ENCODE measurements at regions not wholly inside any gene's neighbourhood (a gene's known extent, or its start where the extent isn't known, plus 50 kb on each side); places are given as distances from the start of the nearest gene placed in this dataset.
"Not testable (repeated sequence)": the region's sequence is repeated elsewhere in the genome, so short reads cannot be mapped to it uniquely, and the experiment has no call there.

GRCh38 chr20:48375804-48376203, 452.0 kb downstream of the PREX1 start:
- POLR2A ChIA-PET, result no interaction called here
- TF ChIP-seq, protein P1, sequence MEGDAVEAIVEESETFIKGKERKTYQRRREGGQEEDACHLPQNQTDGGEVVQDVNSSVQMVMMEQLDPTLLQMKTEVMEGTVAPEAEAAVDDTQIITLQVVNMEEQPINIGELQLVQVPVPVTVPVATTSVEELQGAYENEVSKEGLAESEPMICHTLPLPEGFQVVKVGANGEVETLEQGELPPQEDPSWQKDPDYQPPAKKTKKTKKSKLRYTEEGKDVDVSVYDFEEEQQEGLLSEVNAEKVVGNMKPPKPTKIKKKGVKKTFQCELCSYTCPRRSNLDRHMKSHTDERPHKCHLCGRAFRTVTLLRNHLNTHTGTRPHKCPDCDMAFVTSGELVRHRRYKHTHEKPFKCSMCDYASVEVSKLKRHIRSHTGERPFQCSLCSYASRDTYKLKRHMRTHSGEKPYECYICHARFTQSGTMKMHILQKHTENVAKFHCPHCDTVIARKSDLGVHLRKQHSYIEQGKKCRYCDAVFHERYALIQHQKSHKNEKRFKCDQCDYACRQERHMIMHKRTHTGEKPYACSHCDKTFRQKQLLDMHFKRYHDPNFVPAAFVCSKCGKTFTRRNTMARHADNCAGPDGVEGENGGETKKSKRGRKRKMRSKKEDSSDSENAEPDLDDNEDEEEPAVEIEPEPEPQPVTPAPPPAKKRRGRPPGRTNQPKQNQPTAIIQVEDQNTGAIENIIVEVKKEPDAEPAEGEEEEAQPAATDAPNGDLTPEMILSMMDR (IDR thresholded peaks at IDR 0.05; ENCODE audit: insufficient read depth, low read depth, low read length), result no peak
- Histone ChIP-seq H3K36me3 (ENCODE audit: control insufficient read depth, insufficient read depth, low read length) (no peaks in the 10 kb centered on the region), H3K27me3 (ENCODE audit: control insufficient read depth, insufficient read depth, low read length) (no peaks in the 10 kb centered on the region; the same call in none of the 2 replicates), H3K4me3 (ENCODE audit: low read depth, low read length) (no peak overlapping the region)
- CTCF ChIA-PET, result interaction anchor here (1.1 to 1.4 kb wide), 2 partner anchors 10 to 15 kb away, joined by 4 read pairs; no protein-coding TSS in a partner anchor
- no peak for DNase-seq (ENCODE audit: low read depth)

- ChIA-PET CTCF (no interaction called here), POLR2A (no interaction called here)
- TF ChIP-seq, protein P1 (IDR thresholded peaks at IDR 0.05; ENCODE audit: insufficient read depth, low read depth, low read length), result no peak
- Histone ChIP-seq H3K36me3 (ENCODE audit: control insufficient read depth, insufficient read depth, low read length) (no peaks in the 10 kb centered on the region), H3K27me3 (ENCODE audit: control insufficient read depth, insufficient read depth, low read length) (peaks cover 3% of the 10 kb centered on the region), H3K4me3 (ENCODE audit: low read depth, low read length) (no peak overlapping the region)
- no peak for DNase-seq (ENCODE audit: low read depth)
These were observed 452.7 kb downstream of the PREX1 start for GRCh38 chr20:48374991-48375595.

GRCh38 chr20:48374031-48374907, 453.5 kb downstream of the PREX1 start:
- H3K36me3 ChIP-seq (ENCODE audit: control insufficient read depth, insufficient read depth, low read length); CTCF ChIA-PET; POLR2A ChIA-PET; DNase-seq (ENCODE audit: low read depth); H3K27me3 ChIP-seq (ENCODE audit: control insufficient read depth, insufficient read depth, low read length); H3K4me3 ChIP-seq (ENCODE audit: low read depth, low read length): not testable (repeated sequence)

- ChIA-PET CTCF (no interaction called here), POLR2A (no interaction called here)
- Histone ChIP-seq H3K4me3 (ENCODE audit: low read depth, low read length) (no peak overlapping the region), H3K36me3 (ENCODE audit: control insufficient read depth, insufficient read depth, low read length) (no peaks in the 10 kb centered on the region), H3K27me3 (ENCODE audit: control insufficient read depth, insufficient read depth, low read length) (peaks cover 4% of the 10 kb centered on the region)
- TF ChIP-seq, protein P1 (IDR thresholded peaks at IDR 0.05; ENCODE audit: insufficient read depth, low read depth, low read length), result no peak
- no peak for DNase-seq (ENCODE audit: low read depth)
These were observed 454.3 kb downstream of the PREX1 start for GRCh38 chr20:48373555-48373934.

DNA sequence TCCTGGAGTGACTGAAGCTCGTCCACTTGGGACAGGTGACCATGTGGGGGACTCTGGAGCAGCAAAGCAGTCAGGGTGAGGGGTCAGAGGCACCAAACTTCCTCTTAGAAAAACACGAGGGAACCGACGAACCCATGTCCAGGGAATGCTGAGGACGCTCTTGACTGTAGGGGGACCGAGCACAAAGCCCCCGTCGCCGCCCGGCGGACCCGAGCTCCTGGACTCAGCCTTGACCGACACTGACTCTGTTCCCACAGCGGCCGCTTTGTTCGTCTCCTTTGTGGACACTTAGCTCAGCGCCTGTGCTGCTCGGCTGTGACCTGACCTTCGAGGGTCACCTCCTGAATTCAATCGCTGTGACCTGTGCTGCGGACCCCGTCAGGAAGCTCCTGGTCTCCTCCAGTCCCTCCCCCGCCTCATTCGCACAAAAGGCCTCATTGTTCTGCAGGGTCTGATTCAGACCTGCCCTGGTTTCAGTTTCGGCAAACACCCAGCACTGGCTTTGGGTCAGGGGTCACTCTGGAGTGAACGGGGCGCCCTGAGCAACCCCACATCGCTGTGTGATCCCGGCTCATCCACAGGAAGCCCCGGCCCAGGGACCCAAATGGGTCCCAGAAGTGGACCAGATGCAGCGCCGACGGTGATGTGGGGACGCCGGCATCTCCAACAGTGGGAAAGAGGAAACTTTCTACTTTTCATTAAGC, 454.8 kb downstream of the PREX1 start:
- CTCF ChIA-PET; H3K4me3 ChIP-seq (ENCODE audit: low read depth, low read length); H3K27me3 ChIP-seq (ENCODE audit: control insufficient read depth, insufficient read depth, low read length); H3K36me3 ChIP-seq (ENCODE audit: control insufficient read depth, insufficient read depth, low read length); POLR2A ChIA-PET; DNase-seq (ENCODE audit: low read depth): not testable (repeated sequence)

DNA sequence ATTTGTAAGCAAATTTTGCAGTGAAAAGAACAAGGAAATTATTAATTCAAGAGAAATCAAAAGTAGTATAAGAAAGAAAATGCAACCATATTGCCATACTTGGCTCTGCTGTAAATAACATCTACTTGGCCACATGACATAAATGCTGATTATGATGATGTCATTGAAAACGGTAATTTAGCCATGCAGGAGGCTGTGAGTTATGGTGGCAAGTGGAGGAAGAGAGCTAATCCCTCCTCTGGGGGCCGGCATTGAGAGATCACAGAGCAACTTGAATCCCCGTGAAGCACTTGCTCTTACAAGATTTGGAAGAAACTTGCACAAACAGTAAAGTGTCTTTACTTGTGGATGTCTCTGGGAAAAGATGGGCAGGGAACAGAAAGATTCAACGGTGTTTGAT, 456.6 kb downstream of the PREX1 start:
- H3K27me3 ChIP-seq (ENCODE audit: control insufficient read depth, insufficient read depth, low read length), result peaks cover 6% of the 10 kb centered on the region
- ChIA-PET CTCF (no interaction called here), POLR2A (no interaction called here)
- no peak overlapping the region for H3K4me3 ChIP-seq (ENCODE audit: low read depth, low read length)
- no peak for DNase-seq (ENCODE audit: low read depth)
- no peaks in the 10 kb centered on the region for H3K36me3 ChIP-seq (ENCODE audit: control insufficient read depth, insufficient read depth, low read length)
- TF ChIP-seq, protein P1 (IDR thresholded peaks at IDR 0.05; ENCODE audit: insufficient read depth, low read depth, low read length), result no peak

GRCh38 chr20:48368580-48369021, 459.2 kb downstream of the PREX1 start:
- H3K27me3 ChIP-seq (ENCODE audit: control insufficient read depth, insufficient read depth, low read length); CTCF ChIA-PET; H3K36me3 ChIP-seq (ENCODE audit: control insufficient read depth, insufficient read depth, low read length); H3K4me3 ChIP-seq (ENCODE audit: low read depth, low read length); POLR2A ChIA-PET; DNase-seq (ENCODE audit: low read depth): not testable (repeated sequence)

DNA sequence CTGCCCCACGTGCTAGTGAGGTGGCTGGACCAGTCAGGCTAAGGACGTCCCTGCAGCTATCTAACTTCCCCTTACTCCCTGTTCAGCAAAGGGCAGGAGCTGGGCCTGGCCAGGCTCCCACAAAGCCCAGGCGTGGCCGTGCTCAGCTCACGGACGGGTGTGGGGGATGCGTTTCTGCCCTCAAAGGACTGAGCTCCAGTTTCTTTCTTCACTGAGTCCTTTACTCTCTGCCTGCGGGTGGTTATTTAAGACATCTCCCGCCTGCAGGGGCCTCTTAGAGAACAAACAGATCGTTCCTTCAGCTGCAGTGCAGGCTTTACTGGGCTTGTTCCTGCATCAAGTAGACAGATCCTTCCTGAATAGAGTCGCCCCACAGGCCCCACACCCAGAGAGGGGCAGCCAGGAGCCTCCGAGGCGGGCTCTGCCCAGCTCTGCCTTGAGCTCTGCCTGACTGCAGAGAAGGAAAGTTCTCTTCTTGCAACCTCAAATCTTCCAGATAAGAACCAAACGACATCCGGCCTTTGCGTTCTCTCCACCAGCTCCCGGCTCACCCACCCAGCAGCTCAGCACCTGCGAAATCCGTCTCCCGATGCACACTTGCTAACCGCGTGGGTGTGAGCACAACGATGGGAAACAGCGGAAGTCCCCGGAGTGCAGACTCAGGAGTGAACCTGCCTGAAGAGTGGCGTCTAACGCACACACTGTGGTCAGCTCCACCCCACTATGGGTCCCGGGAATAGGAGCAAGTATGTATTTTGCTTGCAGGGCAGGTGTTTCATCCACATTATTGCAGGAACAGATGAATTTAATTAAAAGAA, 460.0 kb downstream of the PREX1 start:
- H3K36me3 ChIP-seq (ENCODE audit: control insufficient read depth, insufficient read depth, low read length); H3K27me3 ChIP-seq (ENCODE audit: control insufficient read depth, insufficient read depth, low read length); POLR2A ChIA-PET; H3K4me3 ChIP-seq (ENCODE audit: low read depth, low read length); CTCF ChIA-PET; DNase-seq (ENCODE audit: low read depth): not testable (repeated sequence)
